ENCODE measurements at regions not wholly inside any gene's neighbourhood (a gene's known extent, or its start where the extent isn't known, plus 50 kb on each side); places are given as distances from the start of the nearest gene placed in this dataset.

- TF ChIP-seq CTCF (IDR thresholded peaks at IDR 0.05) (no peak), POLR2A (IDR thresholded peaks at IDR 0.05) (no peak), POLR2AphosphoS5 (IDR thresholded peaks at IDR 0.05) (no peak), EP300 (IDR thresholded peaks at IDR 0.05) (no peak)
Measured at GRCh38 chr6:132140189-132140588, 189.0 kb upstream of the CCN2 start.

Data from gastroesophageal sphincter (tissue), 3 donors.